ENCODE measurements at regions not wholly inside any gene's neighbourhood (a gene's known extent, or its start where the extent isn't known, plus 50 kb on each side); places are given as distances from the start of the nearest gene placed in this dataset.

- TF ChIP-seq POLR2A (IDR thresholded peaks at IDR 0.05) (no peak), CTCF (IDR thresholded peaks at IDR 0.05) (no peak)
- intact Hi-C loops (cut with DNase I) = no loop called here
- Histone ChIP-seq H3K9me3 (no peaks in the 10 kb centered on the region), H3K4me3 (no peak overlapping the region), H3K4me1 (no peaks in the 10 kb centered on the region), H3K27ac (no peak overlapping the region), H3K36me3 (no peaks in the 10 kb centered on the region), H3K27me3 (no peaks in the 10 kb centered on the region)
- 14 to 58% methylated on average over 3 of the region's 3 CpGs for WGBS, 2 donors
- no peak for DNase-seq
Observed at GRCh38 chr2:180927030-180927686, 53.2 kb upstream of the UBE2E3 start.

- Histone ChIP-seq H3K9me3 (no peaks in the 10 kb centered on the region), H3K4me1 (no peaks in the 10 kb centered on the region), H3K27ac (no peak overlapping the region), H3K36me3 (no peaks in the 10 kb centered on the region), H3K27me3 (no peaks in the 10 kb centered on the region), H3K4me3 (no peak overlapping the region)
- intact Hi-C loops (cut with DNase I) = no loop called here
- WGBS, 2 donors = 38 to 77% methylated on average over 2 of the region's 2 CpGs
- DNase-seq = no peak
- TF ChIP-seq POLR2A (IDR thresholded peaks at IDR 0.05) = no peak
- TF ChIP-seq POLR2AphosphoS5 (IDR thresholded peaks at IDR 0.05) = no peak
- TF ChIP-seq EP300 (IDR thresholded peaks at IDR 0.05) = no peak
- TF ChIP-seq CTCF (IDR thresholded peaks at IDR 0.05) = no peak
Observed at GRCh38 chr2:180925700-180926099, 54.7 kb upstream of the UBE2E3 start.

- Histone ChIP-seq H3K27me3 (no peaks in the 10 kb centered on the region), H3K4me1 (no peaks in the 10 kb centered on the region), H3K4me3 (no peak overlapping the region), H3K27ac (no peak overlapping the region), H3K9me3 (no peaks in the 10 kb centered on the region), H3K36me3 (no peaks in the 10 kb centered on the region)
- intact Hi-C loops (cut with DNase I) = no loop called here
- WGBS, 2 donors = 41 to 67% methylated on average over 2 of the region's 2 CpGs
- TF ChIP-seq POLR2AphosphoS5 (IDR thresholded peaks at IDR 0.05) = no peak
- TF ChIP-seq POLR2A (IDR thresholded peaks at IDR 0.05) = no peak
- no peak for TF ChIP-seq EP300 (IDR thresholded peaks at IDR 0.05)
- no peak for TF ChIP-seq CTCF (IDR thresholded peaks at IDR 0.05)
- DNase-seq = no peak
Observed at GRCh38 chr2:180924063-180924462, 56.3 kb upstream of the UBE2E3 start.

GRCh38 chr2:180910831-180911665, 69.4 kb upstream of the UBE2E3 start:
- 84 to 85% methylated on average over 9 of the region's 9 CpGs for WGBS, 2 donors

More at GRCh38 chr2:180910831-180911665, 69.4 kb upstream of the UBE2E3 start:
- intact Hi-C loops (cut with DNase I) = no loop called here
- no peak overlapping the region for H3K4me3 ChIP-seq
- TF ChIP-seq POLR2AphosphoS5 (IDR thresholded peaks at IDR 0.05) (no peak), EP300 (IDR thresholded peaks at IDR 0.05) (no peak), CTCF (IDR thresholded peaks at IDR 0.05) (no peak), POLR2A (IDR thresholded peaks at IDR 0.05) (no peak)
- H3K27me3 ChIP-seq = no peaks in the 10 kb centered on the region
- no peak for DNase-seq
- H3K36me3 ChIP-seq = no peaks in the 10 kb centered on the region
- no peak overlapping the region for H3K27ac ChIP-seq
- H3K4me1 ChIP-seq = no peaks in the 10 kb centered on the region
- no peaks in the 10 kb centered on the region for H3K9me3 ChIP-seq

Data from sigmoid colon (tissue), 6 donors.